ENCODE measurements at regions not wholly inside any gene's neighbourhood (a gene's known extent, or its start where the extent isn't known, plus 50 kb on each side); places are given as distances from the start of the nearest gene placed in this dataset.

DNA sequence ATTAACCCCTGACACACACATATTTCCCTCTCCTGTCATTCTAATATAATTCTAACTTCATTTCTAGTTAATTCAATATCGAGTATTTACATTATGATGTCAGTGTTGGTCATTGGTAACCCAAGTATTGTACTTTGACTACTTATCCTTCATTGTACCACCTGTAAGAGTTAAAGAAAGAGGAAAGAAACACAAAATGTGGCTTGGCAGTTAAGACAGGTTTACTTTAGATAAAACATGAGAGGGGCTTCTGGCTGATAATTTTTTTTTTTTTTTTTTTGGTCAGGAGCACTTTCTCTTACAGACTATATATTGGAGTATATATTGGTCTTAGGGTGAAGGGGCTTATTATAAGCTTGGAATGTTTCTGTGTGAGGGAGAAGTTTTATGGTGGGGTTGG is 57.0 kb upstream of the ACYP2 start:
- no peak for TF ChIP-seq EZH2 (IDR thresholded peaks at IDR 0.05; ENCODE audit: borderline replicate concordance, low read length)
- TF ChIP-seq, protein P1, sequence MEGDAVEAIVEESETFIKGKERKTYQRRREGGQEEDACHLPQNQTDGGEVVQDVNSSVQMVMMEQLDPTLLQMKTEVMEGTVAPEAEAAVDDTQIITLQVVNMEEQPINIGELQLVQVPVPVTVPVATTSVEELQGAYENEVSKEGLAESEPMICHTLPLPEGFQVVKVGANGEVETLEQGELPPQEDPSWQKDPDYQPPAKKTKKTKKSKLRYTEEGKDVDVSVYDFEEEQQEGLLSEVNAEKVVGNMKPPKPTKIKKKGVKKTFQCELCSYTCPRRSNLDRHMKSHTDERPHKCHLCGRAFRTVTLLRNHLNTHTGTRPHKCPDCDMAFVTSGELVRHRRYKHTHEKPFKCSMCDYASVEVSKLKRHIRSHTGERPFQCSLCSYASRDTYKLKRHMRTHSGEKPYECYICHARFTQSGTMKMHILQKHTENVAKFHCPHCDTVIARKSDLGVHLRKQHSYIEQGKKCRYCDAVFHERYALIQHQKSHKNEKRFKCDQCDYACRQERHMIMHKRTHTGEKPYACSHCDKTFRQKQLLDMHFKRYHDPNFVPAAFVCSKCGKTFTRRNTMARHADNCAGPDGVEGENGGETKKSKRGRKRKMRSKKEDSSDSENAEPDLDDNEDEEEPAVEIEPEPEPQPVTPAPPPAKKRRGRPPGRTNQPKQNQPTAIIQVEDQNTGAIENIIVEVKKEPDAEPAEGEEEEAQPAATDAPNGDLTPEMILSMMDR (IDR thresholded peaks at IDR 0.05; ENCODE audit: low read length): no peak

All from OCI-LY1 (cell line).